OCI-LY7 (cell line): ENCODE measurements at regions not wholly inside any gene's neighbourhood (a gene's known extent, or its start where the extent isn't known, plus 50 kb on each side); places are given as distances from the start of the nearest gene placed in this dataset.
"Not testable (repeated sequence)": the region's sequence is repeated elsewhere in the genome, so short reads cannot be mapped to it uniquely, and the experiment has no call there.

Experiments
- BruUV-seq: library from RNA; stranded (reverse); fragments of 400-500 nt; replicated peaks from 2 replicates; lab custom pipeline; 2021; lab: Mats Ljungman, UMichigan
- CTCF ChIA-PET: fragments of 300-600 bp; sonication (Branson Sonifier 250); formaldehyde crosslinking; loops from one replicate; lab custom pipeline; 2022; ENCODE audit warnings: antibody characterized with exemption; ENCODE audit not compliant: unreplicated experiment; lab: Charles Lee
- POLR2A ChIA-PET: fragments of 300-600 bp; sonication (Branson Sonifier 250); formaldehyde crosslinking; loops from one replicate; lab custom pipeline; 2022; ENCODE audit warnings: antibody characterized with exemption; lab: Charles Lee
- DNase-seq: peaks from one replicate; pipeline ENCODE4 v3.0.0-alpha.2; 2015; ENCODE audit warnings: low spot score
- H2AFZ ChIP-seq: fragments of 200-600 bp; sonication (generic), shearing (Covaris generic); 2 replicates; pipeline ENCODE4 v1.6.1; 2014; ENCODE audit warnings: mild to moderate bottlenecking, antibody characterized with exemption, low read length, moderate library complexity
- H3K27ac ChIP-seq: fragments of 200-600 bp; sonication (generic); 2 replicates; pipeline ENCODE4 v1.5.1; 2014; ENCODE audit warnings: mixed run types, low read depth, mild to moderate bottlenecking, moderate library complexity, low read length, inconsistent platforms; ENCODE audit not compliant: poor library complexity, severe bottlenecking
- H3K36me3 ChIP-seq: fragments of 200-600 bp; sonication (generic); 2 replicates; pipeline ENCODE4 v1.6.1; 2014; ENCODE audit warnings: mild to moderate bottlenecking, antibody characterized with exemption, low read length, moderate library complexity, mixed read lengths; ENCODE audit not compliant: insufficient read depth
- H3K4me1 ChIP-seq: fragments of 200-600 bp; sonication (generic); 2 replicates; pipeline ENCODE4 v1.5.1; 2014; ENCODE audit warnings: mild to moderate bottlenecking, low read length; ENCODE audit not compliant: insufficient read depth, poor library complexity, severe bottlenecking
- H3K4me2 ChIP-seq: fragments of 200-600 bp; sonication (generic); 2 replicates; pipeline ENCODE4 v1.6.1; 2014; ENCODE audit warnings: mild to moderate bottlenecking, low read length
- H3K4me3 ChIP-seq: fragments of 200-600 bp; sonication (generic); 2 replicates; pipeline ENCODE4 v1.5.1; 2014; ENCODE audit warnings: mild to moderate bottlenecking, low read depth, low read length; ENCODE audit not compliant: poor library complexity, severe bottlenecking
- H3K79me2 ChIP-seq: fragments of 200-600 bp; sonication (generic); 2 replicates; pipeline ENCODE4 v1.6.1; 2016; ENCODE audit warnings: low read depth, mild to moderate bottlenecking, low read length, moderate library complexity, mixed read lengths; ENCODE audit not compliant: insufficient read depth
- H3K9me2 ChIP-seq: fragments of 200-600 bp; sonication (generic); 2 replicates; pipeline ENCODE4 v1.6.1; 2016; ENCODE audit warnings: mild to moderate bottlenecking, low read length, mixed read lengths; ENCODE audit not compliant: insufficient read depth
- H3K9me3 ChIP-seq: fragments of 200-600 bp; sonication (generic); 2 replicates; pipeline ENCODE4 v1.6.1; 2014; ENCODE audit warnings: mild to moderate bottlenecking, mixed run types, low read length, mixed read lengths
- H4K20me1 ChIP-seq: fragments of 200-600 bp; sonication (generic); 2 replicates; pipeline ENCODE4 v1.6.1; 2014; ENCODE audit warnings: mild to moderate bottlenecking, antibody characterized with exemption, low read length, moderate library complexity, mixed read lengths; ENCODE audit not compliant: insufficient read depth
- CTCF ChIP-seq: fragments of 200-600 bp; sonication (generic); conservative IDR thresholded peaks from 2 replicates; pipeline ENCODE4 v1.5.1; 2014; ENCODE audit warnings: mild to moderate bottlenecking, antibody characterized with exemption, low read length, moderate library complexity, mixed read lengths
- EZH2phosphoT487 ChIP-seq: fragments of 200-600 bp; sonication (generic); IDR thresholded peaks from 2 replicates; pipeline ENCODE4 v1.6.1; 2018; ENCODE audit warnings: low read depth, borderline replicate concordance, mild to moderate bottlenecking, mixed run types, antibody characterized with exemption, low read length, moderate library complexity, mixed read lengths
- intact Hi-C: fragments of 100-400 bp; cut with micrococcal nuclease; formaldehyde crosslinking; loops from one replicate; pipeline ENCODE4 v1.10.0; 2022; ENCODE audit not compliant: unreplicated experiment

GRCh38 chr7:89618274-89618673 lies 536.0 kb upstream of the STEAP1 start:
- Histone ChIP-seq H3K79me2 (no peaks in the 10 kb centered on the region), H3K4me3 (no peak overlapping the region), H3K36me3 (no peaks in the 10 kb centered on the region), H2AFZ (no peak overlapping the region), H3K4me1 (no peaks in the 10 kb centered on the region), H4K20me1 (no peaks in the 10 kb centered on the region), H3K4me2 (no peak overlapping the region), H3K9me3 (no peaks in the 10 kb centered on the region), H3K9me2 (no peaks in the 10 kb centered on the region), H3K27ac (no peak overlapping the region)
- intact Hi-C loops = no loop called here
- POLR2A ChIA-PET = no interaction called here
- DNase-seq = no peak
- CTCF ChIA-PET = no interaction called here
- no TSS peak for BruUV-seq
- TF ChIP-seq CTCF (no peak), EZH2phosphoT487 (no peak)

- CTCF ChIA-PET = interaction anchor here (0.9 kb wide), 1 partner anchor 654 kb away, joined by 3 read pairs; no protein-coding TSS in a partner anchor
- no peaks in the 10 kb centered on the region for H3K4me1 ChIP-seq
- H3K4me3 ChIP-seq = no peak overlapping the region
- intact Hi-C loops = loop anchor here (2.0 to 10.0 kb wide), 2 partner anchors 1075 to 1377 kb away; no protein-coding TSS in a partner anchor
- no peaks in the 10 kb centered on the region for H3K9me2 ChIP-seq
- no peak overlapping the region for H2AFZ ChIP-seq
- BruUV-seq = no TSS peak
- H4K20me1 ChIP-seq = no peaks in the 10 kb centered on the region
- no peak for DNase-seq
- no peak overlapping the region for H3K27ac ChIP-seq
- no peaks in the 10 kb centered on the region for H3K79me2 ChIP-seq
- H3K4me2 ChIP-seq = no peak overlapping the region
- POLR2A ChIA-PET = no interaction called here
- H3K9me3 ChIP-seq = no peaks in the 10 kb centered on the region
- no peaks in the 10 kb centered on the region for H3K36me3 ChIP-seq
- TF ChIP-seq EZH2phosphoT487 = no peak
- no peak for TF ChIP-seq CTCF
Measured at GRCh38 chr7:89621925-89622641, 532.2 kb upstream of the STEAP1 start.

- POLR2A ChIA-PET = no interaction called here
- peak; percentile 29 for DNase-seq
- Histone ChIP-seq H3K36me3 (no peaks in the 10 kb centered on the region), H4K20me1 (no peaks in the 10 kb centered on the region), H2AFZ (no peak overlapping the region), H3K4me1 (no peaks in the 10 kb centered on the region), H3K4me3 (no peak overlapping the region), H3K4me2 (no peak overlapping the region), H3K9me2 (no peaks in the 10 kb centered on the region), H3K27ac (no peak overlapping the region), H3K79me2 (no peaks in the 10 kb centered on the region), H3K9me3 (no peaks in the 10 kb centered on the region)
- BruUV-seq = no TSS peak
- TF ChIP-seq CTCF (peak; percentile 83), EZH2phosphoT487 (no peak)
- CTCF ChIA-PET = interaction anchor here (0.9 kb wide), 1 partner anchor 655 kb away, joined by 3 read pairs; no protein-coding TSS in a partner anchor
- intact Hi-C loops = loop anchor here (2.0 to 10.0 kb wide), 2 partner anchors 1076 to 1378 kb away; no protein-coding TSS in a partner anchor
Measured at GRCh38 chr7:89623018-89623672, 531.1 kb upstream of the STEAP1 start.

GRCh38 chr7:89624155-89624554 lies 530.1 kb upstream of the STEAP1 start:
- H3K4me2 ChIP-seq, H3K4me1 ChIP-seq, DNase-seq, H2AFZ ChIP-seq, CTCF ChIA-PET, H3K27ac ChIP-seq, H3K9me2 ChIP-seq, H3K4me3 ChIP-seq, H3K36me3 ChIP-seq, BruUV-seq, H3K9me3 ChIP-seq, H3K79me2 ChIP-seq, H4K20me1 ChIP-seq: not testable (repeated sequence)
- intact Hi-C loops = loop anchor here (10.0 kb wide), 1 partner anchor 1379 kb away; no protein-coding TSS in a partner anchor
- POLR2A ChIA-PET = interaction anchor here (0.6 kb wide), 1 partner anchor 98 kb away, joined by 3 read pairs; no protein-coding TSS in a partner anchor
